Kidney glomerular epithelial cell (primary cell): ENCODE measurements at regions not wholly inside any gene's neighbourhood (a gene's known extent, or its start where the extent isn't known, plus 50 kb on each side); places are given as distances from the start of the nearest gene placed in this dataset.
"Not testable (repeated sequence)": the region's sequence is repeated elsewhere in the genome, so short reads cannot be mapped to it uniquely, and the experiment has no call there.

Experiments
- DNase-seq: peaks from one replicate; lab custom pipeline; 2025; lab: John Stamatoyannopoulos, UW

GRCh38 chr7:145919712-145920111 is 196.9 kb upstream of the CNTNAP2 start:
- DNase-seq, result no peak

GRCh38 chr7:145916776-145917175 is 199.8 kb upstream of the CNTNAP2 start:
- DNase-seq, result no peak

GRCh38 chr7:145915679-145916078 is 200.9 kb upstream of the CNTNAP2 start:
- DNase-seq, result no peak

DNA sequence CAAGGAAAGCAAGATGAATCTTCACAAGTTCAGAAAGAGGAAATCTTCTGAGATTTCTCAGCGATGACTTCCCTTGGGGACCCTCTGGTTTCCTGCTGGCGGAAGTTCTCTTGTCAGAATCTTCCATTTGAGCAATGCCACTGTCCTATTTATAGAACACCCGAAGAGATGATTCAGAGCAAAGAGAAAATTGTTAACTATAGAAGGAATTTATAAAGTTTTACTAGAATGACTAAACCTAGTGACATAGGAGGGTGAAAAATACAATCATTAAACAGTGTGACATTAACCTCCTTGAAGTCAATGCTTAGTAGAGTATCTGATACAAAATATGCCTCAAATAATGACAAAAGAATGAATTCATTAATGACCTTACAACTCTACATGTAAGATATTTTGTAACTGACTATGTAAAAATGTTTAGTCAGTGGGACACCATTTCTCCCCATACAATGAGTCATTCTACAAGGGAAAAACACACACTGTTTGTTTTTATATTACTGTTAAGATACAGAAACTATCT is 206.5 kb upstream of the CNTNAP2 start:
- DNase-seq, result no peak

DNA sequence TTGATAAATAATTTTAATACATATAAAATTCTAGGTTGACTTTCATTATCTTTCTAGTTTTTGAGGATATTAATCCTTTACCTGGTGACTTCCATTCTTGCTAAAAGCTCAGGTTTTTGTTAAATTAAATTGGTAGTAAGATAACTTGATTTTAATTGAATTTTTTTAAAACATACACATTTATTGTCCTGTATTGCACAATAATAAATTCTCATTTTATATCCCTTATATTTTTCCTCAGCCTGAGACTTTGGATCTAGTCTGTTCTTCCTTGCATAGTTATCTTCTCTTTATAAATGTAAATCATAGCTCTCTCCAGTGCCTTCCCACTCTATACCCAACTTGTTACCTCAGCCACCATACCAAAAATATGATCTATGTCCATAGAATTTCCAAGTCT is 212.9 kb upstream of the CNTNAP2 start:
- DNase-seq, result no peak

DNA sequence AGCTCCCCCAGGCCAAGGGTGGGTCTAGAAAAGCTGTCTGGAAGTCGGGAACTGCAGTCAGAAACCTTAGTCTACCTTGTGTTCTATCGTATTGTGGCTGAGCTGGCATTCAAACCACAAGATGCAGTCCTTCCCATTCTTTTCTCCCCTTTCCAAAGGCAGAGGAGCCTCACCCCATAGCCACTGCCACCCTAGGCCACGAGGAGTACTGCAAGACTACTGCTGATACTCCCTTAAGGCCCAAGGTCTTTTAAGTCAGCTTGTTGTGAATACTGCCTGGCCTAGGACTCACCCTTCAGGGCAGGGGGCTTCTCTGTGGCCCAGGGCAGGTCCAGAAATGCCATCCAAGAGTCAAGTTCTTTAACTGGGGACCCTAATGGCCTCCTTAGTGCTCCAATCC is 214.5 kb upstream of the CNTNAP2 start:
- DNase-seq, result no peak

- no peak for DNase-seq
Observed at GRCh38 chr7:145899938-145900337, 216.7 kb upstream of the CNTNAP2 start.

GRCh38 chr7:145893925-145894535 is 222.6 kb upstream of the CNTNAP2 start:
- DNase-seq, result no peak

DNA sequence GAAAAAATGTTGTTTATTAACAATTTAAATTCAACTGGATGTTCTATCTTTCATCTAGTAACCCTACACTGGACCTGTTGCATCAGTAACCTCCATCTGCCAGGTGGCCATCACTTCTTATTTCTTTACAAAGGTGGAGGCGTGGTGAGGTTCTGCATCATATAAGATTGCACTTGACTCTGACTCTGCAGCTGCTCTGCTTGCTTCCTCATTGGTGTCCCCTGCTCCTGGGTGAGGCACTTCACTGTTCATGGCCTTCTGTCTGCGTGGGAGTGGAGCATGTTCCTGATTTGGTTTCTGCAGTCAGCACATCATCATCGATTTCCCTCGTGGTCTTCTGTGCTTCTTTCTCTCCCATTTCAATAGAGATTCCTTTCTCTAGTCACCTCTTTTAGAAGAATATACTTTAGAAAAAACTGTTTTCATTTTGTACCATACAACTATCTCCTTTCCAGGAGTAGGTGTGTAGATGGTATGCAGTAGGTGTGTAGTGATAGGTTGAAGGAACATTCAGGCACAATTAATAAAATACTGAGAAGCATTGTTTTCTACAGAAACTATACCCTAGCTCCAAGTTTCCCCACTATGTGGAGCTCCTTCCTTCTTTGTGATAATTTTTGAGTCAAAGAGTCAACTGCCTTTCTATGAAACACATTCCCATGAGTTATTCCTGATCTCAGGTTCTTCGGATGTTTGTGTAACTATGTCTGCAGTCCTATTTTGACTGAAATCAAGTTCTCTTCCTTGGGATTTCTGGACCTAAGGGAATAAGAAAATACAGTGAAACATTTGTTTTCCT is 231.7 kb upstream of the CNTNAP2 start:
- no peak for DNase-seq

DNA sequence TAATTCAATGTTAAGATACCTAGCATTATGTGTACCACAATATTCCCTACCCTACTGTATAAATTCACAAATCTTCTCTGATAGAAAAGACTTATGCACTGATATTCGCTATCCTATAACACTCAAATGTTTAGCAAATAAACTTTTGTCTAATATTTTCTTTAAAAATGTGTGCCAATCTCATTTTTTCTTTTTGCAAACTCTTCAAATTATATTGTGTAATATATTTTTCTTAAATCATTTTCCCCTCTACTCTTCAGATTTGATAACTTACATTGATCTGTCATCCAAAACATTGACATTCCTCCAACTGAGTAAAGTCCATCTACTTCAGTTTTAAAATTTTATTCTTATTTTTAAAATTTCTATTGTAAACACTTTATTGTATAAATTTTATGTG is 240.2 kb upstream of the CNTNAP2 start:
- DNase-seq, result no peak

DNA sequence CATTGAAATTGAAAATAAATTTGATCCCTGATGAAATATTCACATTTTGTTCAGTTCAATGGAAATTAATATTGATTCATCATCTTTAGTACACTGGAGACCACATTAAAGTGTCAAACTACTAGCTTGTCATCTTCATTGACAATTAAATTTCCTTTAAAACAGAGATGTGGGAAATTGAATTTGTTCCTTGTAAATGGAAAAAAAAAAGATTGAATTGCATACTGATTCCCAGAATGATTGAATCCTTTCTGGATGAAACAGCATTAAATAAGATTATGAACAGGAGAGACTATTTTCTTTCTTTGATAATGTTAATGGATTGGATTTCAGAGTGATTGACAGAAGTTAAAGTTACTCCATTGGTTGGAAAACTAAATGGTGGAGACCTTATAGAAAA is 241.3 kb upstream of the CNTNAP2 start:
- DNase-seq, result no peak

GRCh38 chr7:145868935-145869334 is 247.7 kb upstream of the CNTNAP2 start:
- DNase-seq, result no peak

DNA sequence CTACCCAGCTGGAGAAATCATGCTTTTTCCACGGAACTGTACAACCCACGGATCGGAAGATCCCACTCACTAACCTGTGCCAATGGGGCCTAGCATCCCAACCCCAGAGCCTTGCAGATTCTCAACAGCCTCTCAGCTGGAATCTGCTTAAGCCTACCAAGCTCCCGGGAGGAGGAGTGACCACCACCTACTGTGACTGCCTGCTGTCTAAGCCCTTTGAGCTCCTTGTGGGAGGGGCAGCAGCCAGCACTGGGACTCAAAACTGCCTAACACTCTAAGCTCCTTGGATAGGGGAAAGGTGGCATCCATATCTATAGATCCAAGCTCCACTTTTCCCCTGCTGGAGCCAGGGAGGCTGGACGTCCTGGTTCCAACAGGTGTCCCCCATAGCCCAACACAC is 254.4 kb upstream of the CNTNAP2 start:
- DNase-seq, result no peak

DNA sequence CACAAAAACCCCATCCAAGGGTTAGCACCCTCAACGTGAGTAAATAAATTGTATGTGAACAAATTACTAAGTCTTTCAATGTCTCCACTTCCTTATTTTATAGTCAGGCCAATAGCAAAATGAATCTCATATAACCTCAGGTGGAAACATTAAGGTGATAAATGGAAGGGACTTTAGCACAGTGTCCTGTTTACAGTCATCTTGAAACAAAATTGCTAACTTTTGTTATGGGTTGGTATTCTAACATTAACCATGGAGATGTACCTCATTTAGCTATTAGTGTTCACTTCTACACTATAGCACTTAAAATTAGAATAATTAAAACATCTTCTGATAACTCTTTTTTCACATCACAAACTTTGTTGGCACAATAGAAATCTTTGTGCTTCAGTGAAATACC is 255.8 kb upstream of the CNTNAP2 start:
- no peak for DNase-seq

DNA sequence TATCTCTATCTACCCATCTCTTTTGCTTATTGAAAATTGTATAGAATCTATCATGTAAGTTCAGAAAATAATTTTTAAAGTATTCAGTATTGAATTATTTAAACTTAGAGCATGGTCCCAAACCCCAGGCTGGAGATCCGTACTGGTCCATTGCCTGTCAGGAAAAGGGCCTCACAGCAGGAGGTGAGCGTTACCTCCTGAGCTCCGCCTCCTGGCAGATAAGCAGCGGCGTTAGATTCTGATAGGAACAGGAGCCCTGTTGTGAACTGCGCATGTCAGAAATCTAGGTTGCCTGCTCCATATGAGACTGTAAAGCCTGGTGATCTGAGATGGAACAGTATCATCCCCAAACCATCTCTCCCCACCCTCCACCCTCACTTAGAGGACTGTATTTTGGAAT is 266.0 kb upstream of the CNTNAP2 start:
- DNase-seq, result no peak

GRCh38 chr7:145848691-145849090 is 267.9 kb upstream of the CNTNAP2 start:
- DNase-seq, result no peak

- no peak for DNase-seq
Observed at GRCh38 chr7:145845345-145845744, 271.3 kb upstream of the CNTNAP2 start.

DNA sequence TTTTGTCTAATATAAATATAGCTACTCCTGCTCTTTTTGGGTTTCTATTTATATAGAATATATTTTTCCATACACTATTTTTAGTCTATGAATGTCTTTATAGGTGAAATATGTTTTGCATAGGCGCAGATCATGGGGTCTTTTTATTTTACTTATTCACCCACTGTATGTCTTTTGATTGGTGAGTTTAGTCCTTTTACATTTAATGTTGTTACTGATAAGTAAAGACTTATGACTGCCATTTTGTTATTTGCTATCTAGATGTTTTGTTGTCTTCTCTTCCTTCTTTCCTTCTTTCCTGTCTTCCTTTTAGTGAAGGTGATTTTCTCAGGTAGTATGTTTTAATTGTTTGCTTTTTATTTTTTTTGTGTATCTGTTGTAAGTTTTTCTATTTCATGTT is 276.8 kb upstream of the CNTNAP2 start:
- no peak for DNase-seq

GRCh38 chr7:145831616-145832206 is 284.9 kb upstream of the CNTNAP2 start:
- no peak for DNase-seq

DNA sequence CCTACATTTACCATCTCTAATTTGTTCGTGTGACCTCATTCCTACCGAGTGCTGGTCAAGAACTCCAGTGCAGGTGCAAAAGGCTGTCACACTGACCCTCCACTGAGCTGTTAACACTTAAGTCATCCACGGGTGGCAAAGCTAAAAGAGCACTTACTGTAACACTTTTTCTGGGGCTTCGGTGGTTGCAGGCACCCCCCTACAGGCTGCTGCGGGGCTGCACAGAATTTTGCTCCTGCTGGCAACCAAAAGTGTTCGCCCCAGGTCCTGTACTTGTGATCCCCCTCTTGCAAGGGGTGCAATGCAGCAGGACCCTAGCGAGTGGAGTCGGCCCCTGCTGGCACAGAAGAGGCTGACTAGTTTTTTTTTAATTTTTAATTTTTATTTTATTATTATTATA is 298.9 kb upstream of the CNTNAP2 start:
- DNase-seq, result no peak

- no peak for DNase-seq
Observed at GRCh38 chr7:145812218-145812617, 304.4 kb upstream of the CNTNAP2 start.

GRCh38 chr7:145805496-145805895 is 311.1 kb upstream of the CNTNAP2 start:
- DNase-seq, result not testable (repeated sequence)

- no peak for DNase-seq
Observed at GRCh38 chr7:145797507-145797906, 319.1 kb upstream of the CNTNAP2 start.
